HEK293T (cell line): ENCODE measurements at regions not wholly inside any gene's neighbourhood (a gene's known extent, or its start where the extent isn't known, plus 50 kb on each side); places are given as distances from the start of the nearest gene placed in this dataset.

Experiments
- ARNT ChIP-seq: fragments of 450-650 bp; IDR thresholded peaks from 2 replicates; pipeline ENCODE4 v1.6.1; 2017; ENCODE audit warnings: mild to moderate bottlenecking
- ELF4 ChIP-seq: fragments of 450-650 bp; IDR thresholded peaks from 2 replicates; pipeline ENCODE4 v1.6.1; 2017; ENCODE audit warnings: antibody characterized with exemption
- FOXK2 ChIP-seq: fragments of 450-650 bp; IDR thresholded peaks from 2 replicates; pipeline ENCODE4 v1.6.1; 2016; ENCODE audit warnings: mild to moderate bottlenecking
- TARDBP ChIP-seq: fragments of 450-650 bp; IDR thresholded peaks from 2 replicates; pipeline ENCODE4 v1.6.1; 2016

DNA sequence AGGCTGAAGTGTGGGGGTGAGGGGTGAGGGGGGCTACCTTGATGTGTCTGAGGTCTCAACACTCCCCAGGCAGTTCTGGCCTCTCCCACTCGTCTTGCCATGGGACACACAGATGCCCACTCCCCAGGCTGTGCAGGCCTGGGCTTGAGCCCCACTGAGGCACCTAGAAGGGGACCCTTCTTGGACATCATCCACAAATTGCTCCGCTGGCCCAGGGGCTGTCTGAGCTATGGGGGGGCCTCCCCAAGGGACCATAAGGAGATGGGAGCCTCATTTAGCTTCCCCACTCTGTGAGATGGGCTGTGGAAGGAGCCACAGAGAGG lies 155.5 kb upstream of the MLN start:
- TF ChIP-seq ELF4 (no peak), TARDBP (no peak), FOXK2 (no peak), ARNT (no peak)
